Natural killer cell (primary cell): ENCODE measurements at regions not wholly inside any gene's neighbourhood (a gene's known extent, or its start where the extent isn't known, plus 50 kb on each side); places are given as distances from the start of the nearest gene placed in this dataset.

Source experiments
- ATAC-seq, 3 donors: fragments of 150-1000 bp in 2 of 3; fragments of 200-7000 bp in 1 of 3; cut with Tn5 transposase; 1 replicate in 1 of 3; 2 replicates in 2 of 3; pipeline ENCODE4 v1.10.0; 2021; ENCODE audit warnings: mild to moderate bottlenecking in 2 of 3, moderate library complexity in 2 of 3
- DNase-seq, 2 donors: peaks; one replicate each; pipeline versions ENCODE4 v3.0.0 to v3.0.0-alpha.2; 2013 to 2021; ENCODE audit warnings: mixed read lengths in 1 of 2
- H3K27ac ChIP-seq: one replicate; pipeline ENCODE4 v1.5.1; 2013; ENCODE audit warnings: mild to moderate bottlenecking, low read length
- H3K27me3 ChIP-seq: one replicate; pipeline ENCODE4 v1.6.1; 2013; ENCODE audit warnings: low read length; ENCODE audit not compliant: control insufficient read depth, insufficient read depth
- H3K36me3 ChIP-seq: one replicate; pipeline ENCODE4 v1.6.1; 2013; ENCODE audit warnings: low read length; ENCODE audit not compliant: control insufficient read depth, insufficient read depth
- H3K4me1 ChIP-seq: one replicate; pipeline ENCODE4 v1.6.1; 2013; ENCODE audit warnings: low read length; ENCODE audit not compliant: control insufficient read depth, insufficient read depth
- H3K4me3 ChIP-seq: one replicate; pipeline ENCODE4 v1.5.1; 2013; ENCODE audit warnings: low read length
- H3K9me3 ChIP-seq: one replicate; pipeline ENCODE4 v1.6.1; 2013; ENCODE audit warnings: low read length; ENCODE audit not compliant: control insufficient read depth, insufficient read depth
- H3K27ac Mint-ChIP-seq, 2 donors: one replicate each; pipeline ENCODE4 v1.8.0; 2022; ENCODE audit warnings: mild to moderate bottlenecking in 2 of 2, mixed read lengths in 2 of 2, moderate library complexity in 1 of 2
- H3K27me3 Mint-ChIP-seq, 2 donors: one replicate each; pipeline ENCODE4 v1.8.0; 2022; ENCODE audit warnings: low read depth in 2 of 2, mixed read lengths in 2 of 2
- H3K36me3 Mint-ChIP-seq: one replicate; pipeline ENCODE4 v1.8.0; 2022; ENCODE audit warnings: mixed read lengths
- H3K4me1 Mint-ChIP-seq, 2 donors: one replicate each; pipeline ENCODE4 v1.8.0; 2022; ENCODE audit warnings: mixed read lengths in 2 of 2
- H3K4me3 Mint-ChIP-seq: one replicate; pipeline ENCODE4 v1.8.0; 2022; ENCODE audit warnings: mild to moderate bottlenecking, moderate library complexity, mixed read lengths
- H3K9me3 Mint-ChIP-seq, 2 donors: one replicate each; pipeline ENCODE4 v1.8.0; 2022; ENCODE audit warnings: mixed read lengths in 2 of 2
- CTCF ChIP-seq: fragments of 200-600 bp; IDR thresholded peaks from one replicate; pipeline ENCODE4 v1.8.0; 2022; ENCODE audit warnings: antibody characterized with exemption
- WGBS: methylation state at CpG from one replicate; pipeline ENCODE4 v1.1.7; 2013; ENCODE audit warnings: missing lambda C conversion rate; ENCODE audit not compliant: insufficient coverage; 5-methylcytosine and 5-hydroxymethylcytosine counted together
- intact Hi-C: fragments of 100-400 bp; cut with micrococcal nuclease; formaldehyde crosslinking; loops from one replicate; pipeline ENCODE4 v1.14.2; 2022

DNA sequence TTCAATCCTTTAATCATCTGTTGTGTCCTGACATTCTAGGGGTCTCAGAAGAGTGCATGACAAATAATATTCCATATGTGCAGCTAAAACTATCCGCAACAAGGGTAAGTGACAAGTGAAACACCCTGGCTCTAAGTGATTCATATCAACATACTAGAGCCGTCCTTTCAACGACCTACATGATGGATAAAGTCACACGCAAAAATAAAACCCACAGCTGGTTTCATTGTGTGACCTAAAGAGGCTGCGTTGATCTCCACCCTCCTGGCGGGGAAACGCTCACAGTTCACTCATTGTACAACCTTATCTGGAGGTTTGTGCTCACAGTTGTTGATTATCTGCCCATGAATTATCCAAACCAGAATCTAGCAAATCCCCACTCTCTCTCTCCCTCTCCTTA, 365.3 kb upstream of the PKN2 start:
- DNase-seq (no peak), ATAC-seq (no peak)
- no peak for TF ChIP-seq CTCF
- intact Hi-C loops: no loop called here
- H3K27me3 Mint-ChIP-seq: no peaks in the 10 kb centered on the region
- H3K4me1 Mint-ChIP-seq: no peaks in the 10 kb centered on the region
- no peak overlapping the region for H3K27ac Mint-ChIP-seq
- no peak overlapping the region for H3K27ac ChIP-seq
- H3K4me3 Mint-ChIP-seq: no peak overlapping the region
- H3K27me3 ChIP-seq: no peaks in the 10 kb centered on the region
- H3K9me3 Mint-ChIP-seq: peaks cover 0 to 20% of the 10 kb centered on the region in 2 donors
- H3K36me3 ChIP-seq: no peaks in the 10 kb centered on the region
- no peaks in the 10 kb centered on the region for H3K4me1 ChIP-seq
- no peak overlapping the region for H3K4me3 ChIP-seq
- no peaks in the 10 kb centered on the region for H3K36me3 Mint-ChIP-seq
- no peaks in the 10 kb centered on the region for H3K9me3 ChIP-seq
- WGBS: 89% methylated on average over 7 of the region's 7 CpGs

DNA sequence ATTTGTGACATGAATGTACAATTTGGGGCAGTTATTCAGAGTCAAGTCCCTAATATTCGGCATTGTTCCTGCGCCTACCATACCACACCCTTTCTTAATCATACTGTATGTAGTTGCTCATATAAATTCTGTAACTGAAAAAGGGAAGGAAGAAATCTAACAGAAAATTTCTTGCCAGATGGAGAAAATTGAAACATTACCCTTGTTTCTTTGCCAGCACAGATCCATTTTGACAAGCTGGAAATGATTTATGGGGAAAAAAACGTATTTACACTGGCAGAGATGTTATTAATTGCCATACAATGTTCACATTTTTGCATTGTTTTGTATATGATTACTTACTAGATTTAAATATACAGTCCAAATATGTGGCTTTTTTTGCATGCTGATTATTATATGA, 363.8 kb upstream of the PKN2 start:
- no peak for DNase-seq
- no peaks in the 10 kb centered on the region for H3K4me1 ChIP-seq
- no peak overlapping the region for H3K27ac Mint-ChIP-seq
- H3K27ac ChIP-seq: no peak overlapping the region
- H3K9me3 ChIP-seq: no peaks in the 10 kb centered on the region
- ATAC-seq: no peak
- H3K27me3 Mint-ChIP-seq: no peaks in the 10 kb centered on the region
- H3K4me1 Mint-ChIP-seq: no peaks in the 10 kb centered on the region
- no peaks in the 10 kb centered on the region for H3K36me3 ChIP-seq
- no peak for TF ChIP-seq CTCF
- no peaks in the 10 kb centered on the region for H3K36me3 Mint-ChIP-seq
- H3K27me3 ChIP-seq: no peaks in the 10 kb centered on the region
- peaks cover 0 to 12% of the 10 kb centered on the region in 2 donors for H3K9me3 Mint-ChIP-seq
- H3K4me3 Mint-ChIP-seq: no peak overlapping the region
- no CpG with 5 or more reads among the region's 3 CpGs for WGBS
- H3K4me3 ChIP-seq: no peak overlapping the region
- intact Hi-C loops: no loop called here

- Histone ChIP-seq H3K9me3 (no peaks in the 10 kb centered on the region), H3K36me3 (no peaks in the 10 kb centered on the region), H3K4me3 (no peak overlapping the region), H3K27ac (no peak overlapping the region), H3K4me1 (no peaks in the 10 kb centered on the region), H3K27me3 (no peaks in the 10 kb centered on the region)
- WGBS: 83% methylated on average over 1 of the region's 2 CpGs
- Mint-ChIP-seq H3K4me3 (no peak overlapping the region), H3K36me3 (no peaks in the 10 kb centered on the region), H3K9me3 (peaks cover 0 to 12% of the 10 kb centered on the region in 2 donors), H3K27me3 (no peaks in the 10 kb centered on the region), H3K4me1 (no peaks in the 10 kb centered on the region), H3K27ac (no peak overlapping the region)
- intact Hi-C loops: no loop called here
- no peak for TF ChIP-seq CTCF
- no peak for ATAC-seq
- DNase-seq: no peak
Observed at GRCh38 chr1:88321706-88322105, 362.4 kb upstream of the PKN2 start.

DNA sequence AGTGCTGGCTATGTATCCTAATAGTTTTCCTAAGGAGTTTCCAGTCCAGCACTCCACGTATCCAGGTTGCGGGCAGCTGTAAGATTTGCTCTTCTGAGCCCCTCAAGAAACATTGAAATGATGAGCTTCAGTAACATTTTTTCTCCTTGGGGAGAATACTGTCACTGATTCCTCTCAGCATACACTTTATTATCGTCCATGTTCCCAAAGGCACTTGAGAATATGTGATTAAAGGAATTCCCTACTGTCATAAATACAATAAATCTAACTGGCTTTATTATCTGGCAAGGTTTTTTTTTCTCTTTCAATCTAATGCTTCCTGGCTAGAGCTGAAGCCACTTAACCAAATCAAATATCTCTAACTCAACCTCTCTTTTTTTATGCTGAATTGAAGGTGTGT, 359.2 kb upstream of the PKN2 start:
- DNase-seq (no peak), ATAC-seq (no peak)
- H3K36me3 ChIP-seq: no peaks in the 10 kb centered on the region
- H3K4me3 ChIP-seq: no peak overlapping the region
- Mint-ChIP-seq H3K27me3 (no peaks in the 10 kb centered on the region), H3K27ac (no peak overlapping the region), H3K9me3 (peaks cover 3 to 10% of the 10 kb centered on the region in 2 donors), H3K4me1 (no peaks in the 10 kb centered on the region), H3K4me3 (no peak overlapping the region), H3K36me3 (no peaks in the 10 kb centered on the region)
- intact Hi-C loops: no loop called here
- no peak for TF ChIP-seq CTCF
- H3K9me3 ChIP-seq: no peaks in the 10 kb centered on the region
- no peaks in the 10 kb centered on the region for H3K4me1 ChIP-seq
- WGBS: 91% methylated on average over 3 of the region's 3 CpGs
- H3K27ac ChIP-seq: no peak overlapping the region
- no peaks in the 10 kb centered on the region for H3K27me3 ChIP-seq
